NCI-H146 treated with DMSO at 0.1 percent for 48 hours (cell line): ENCODE measurements at regions not wholly inside any gene's neighbourhood (a gene's known extent, or its start where the extent isn't known, plus 50 kb on each side); places are given as distances from the start of the nearest gene placed in this dataset.
"Not testable (repeated sequence)": the region's sequence is repeated elsewhere in the genome, so short reads cannot be mapped to it uniquely, and the experiment has no call there.

Experiments used
- DNase-seq: peaks from one replicate; lab custom pipeline; 2025; ENCODE audit not compliant: unreplicated experiment; lab: John Stamatoyannopoulos, UW

DNA sequence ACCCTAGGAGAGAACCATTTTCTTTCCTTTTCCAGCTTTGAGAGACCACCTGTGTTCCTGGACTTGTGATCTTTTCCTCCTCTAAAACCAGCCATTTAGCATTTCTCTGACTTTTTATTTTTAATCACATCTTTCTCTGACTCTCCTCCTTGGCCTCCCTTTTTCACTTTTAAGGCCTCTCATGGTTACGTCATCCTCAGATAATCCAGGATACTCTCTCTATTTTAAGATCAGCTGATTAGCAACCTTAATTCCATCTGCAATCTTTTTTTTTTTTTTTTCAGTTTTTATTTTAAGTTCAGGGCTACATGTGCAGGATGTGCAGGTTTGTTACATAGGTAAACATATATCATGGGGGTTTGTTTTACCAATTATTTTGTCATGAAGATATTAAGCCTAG, 54.0 kb downstream of the RFPL4B start:
- no peak for DNase-seq

DNA sequence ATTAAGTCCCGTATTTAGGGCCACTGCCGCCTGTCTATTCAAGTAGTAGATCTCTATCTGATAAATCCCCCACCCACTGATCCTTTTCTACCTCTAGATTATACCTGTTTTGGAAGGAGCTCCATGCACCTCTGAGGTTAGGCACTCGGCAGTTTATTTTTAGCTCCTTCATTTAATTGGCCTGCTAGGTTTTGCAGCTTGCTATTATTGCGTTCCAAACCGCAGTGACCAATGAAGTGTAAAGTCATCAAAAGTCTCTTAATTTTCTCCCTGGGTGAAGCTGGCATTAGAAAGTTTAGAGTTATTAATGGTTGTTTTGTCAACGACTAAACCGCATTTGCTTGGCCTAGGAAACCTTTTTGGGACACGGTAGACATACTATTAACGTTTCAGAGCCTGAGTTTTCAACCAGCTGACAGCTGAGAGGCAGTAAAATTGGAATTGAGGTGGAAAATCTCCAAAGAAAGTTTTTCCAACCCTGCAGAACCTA, 60.0 kb downstream of the RFPL4B start:
- no peak for DNase-seq

DNA sequence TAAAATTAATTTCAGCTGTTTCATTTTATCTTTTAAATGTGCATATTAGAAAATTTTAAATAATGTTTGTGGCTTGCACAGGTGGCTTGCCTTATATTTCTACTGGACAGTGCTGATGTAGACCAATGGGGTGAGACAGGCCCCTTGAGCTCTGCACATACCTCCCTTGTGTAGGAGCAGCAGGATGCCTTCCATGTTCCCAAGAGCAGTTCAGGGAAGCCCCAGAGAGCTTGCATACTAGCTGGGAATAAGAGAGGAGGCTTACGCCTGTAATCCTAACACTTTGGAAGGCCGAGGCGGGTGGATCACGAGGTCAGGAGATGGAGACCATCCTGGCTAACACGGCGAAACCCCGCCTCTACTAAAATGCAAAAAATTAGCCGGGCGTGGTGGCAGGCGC, 61.4 kb downstream of the RFPL4B start:
- DNase-seq: no peak

DNA sequence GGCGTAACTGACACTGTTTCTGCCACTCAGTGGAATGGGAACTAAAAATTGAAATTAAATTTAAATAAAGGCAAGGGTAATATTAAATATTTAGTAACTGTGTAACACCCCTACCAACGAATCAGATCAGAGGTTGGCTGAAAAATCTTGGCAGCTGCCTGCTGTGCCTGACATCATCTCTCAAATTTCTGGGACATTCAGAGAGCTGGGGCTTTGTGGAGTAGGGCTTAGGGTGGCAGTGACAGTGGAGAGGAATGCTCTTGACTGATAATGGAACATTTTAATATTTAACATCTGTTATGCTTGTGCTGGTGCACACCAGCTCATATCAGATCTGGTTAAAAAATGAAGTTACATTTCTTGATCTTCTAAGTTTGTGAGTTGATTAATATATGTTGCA, 62.2 kb downstream of the RFPL4B start:
- DNase-seq: no peak

DNA sequence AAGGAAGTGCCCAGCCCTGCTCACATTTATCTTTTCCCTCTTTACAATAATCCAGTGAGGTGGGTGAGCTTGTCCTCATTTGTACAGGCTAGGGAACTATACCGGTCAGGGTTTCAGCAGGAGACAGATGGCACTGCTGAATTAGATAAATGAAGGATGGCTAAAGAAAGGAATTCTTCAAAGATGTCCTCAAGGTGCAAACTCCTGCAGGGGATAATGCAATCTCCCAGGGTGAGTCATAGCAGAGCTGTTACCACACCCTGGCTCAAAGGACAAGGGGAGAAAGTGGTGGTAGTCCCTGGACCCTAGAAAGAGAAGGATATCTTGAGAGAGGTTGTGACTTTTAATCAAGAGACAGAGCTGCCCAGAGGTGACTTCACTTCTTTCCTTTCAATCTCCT, 66.7 kb downstream of the RFPL4B start:
- no peak for DNase-seq

DNA sequence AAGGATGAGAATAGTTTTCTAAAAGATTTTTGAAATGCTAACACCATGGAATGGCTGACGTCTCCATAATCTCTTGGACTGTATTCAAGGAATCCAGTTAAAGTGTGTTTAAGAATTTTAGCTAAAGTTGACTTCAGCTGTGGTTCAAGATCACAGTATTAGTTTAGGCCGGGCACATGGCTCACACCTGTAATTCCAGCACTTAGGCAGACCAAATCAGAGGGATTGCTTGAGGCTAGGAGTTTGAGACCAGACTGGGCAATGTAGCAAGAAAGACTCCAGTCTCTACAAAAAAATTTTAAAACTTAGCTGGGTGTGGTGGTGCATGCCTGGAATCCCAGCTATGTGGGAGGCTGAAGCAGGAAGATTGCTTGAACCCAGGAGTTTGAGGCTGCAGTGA, 68.2 kb downstream of the RFPL4B start:
- no peak for DNase-seq

DNA sequence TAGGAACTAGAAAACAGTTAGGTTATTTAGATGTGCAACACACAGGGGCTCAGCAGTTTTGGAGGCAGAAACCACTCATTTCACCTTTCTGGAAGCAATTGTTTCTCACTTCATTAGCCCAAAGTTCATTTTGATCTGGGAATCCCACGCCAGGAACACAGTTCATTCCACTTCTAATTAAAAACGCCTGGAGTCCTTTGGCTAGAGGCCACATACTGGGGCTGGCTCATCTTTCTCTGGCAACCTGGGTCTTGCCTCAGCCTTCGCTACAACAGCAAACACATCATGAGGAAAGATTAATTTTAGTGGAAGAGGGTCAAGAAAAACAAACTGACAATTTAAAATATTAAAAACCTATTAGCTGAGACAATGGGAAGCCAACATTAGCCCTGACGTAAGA, 69.7 kb downstream of the RFPL4B start:
- no peak for DNase-seq

DNA sequence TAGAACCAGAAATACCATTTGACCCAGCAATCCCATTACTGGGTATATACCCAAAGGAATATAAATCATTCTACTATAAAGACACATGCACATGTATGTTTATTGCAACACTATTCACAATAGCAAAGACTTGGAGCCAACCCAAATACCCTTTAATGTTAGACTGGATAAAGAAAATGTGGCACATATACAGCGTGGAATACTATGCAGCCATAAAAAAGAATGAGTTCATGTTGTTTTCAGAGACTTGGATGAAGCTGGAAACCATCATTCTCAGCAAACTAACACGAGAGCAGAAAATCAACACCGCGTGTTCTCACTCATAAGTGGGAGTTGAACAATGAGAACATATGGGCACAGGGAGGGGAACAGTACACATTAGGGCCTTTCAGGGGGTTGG, 79.9 kb downstream of the RFPL4B start:
- DNase-seq: not testable (repeated sequence)

DNA sequence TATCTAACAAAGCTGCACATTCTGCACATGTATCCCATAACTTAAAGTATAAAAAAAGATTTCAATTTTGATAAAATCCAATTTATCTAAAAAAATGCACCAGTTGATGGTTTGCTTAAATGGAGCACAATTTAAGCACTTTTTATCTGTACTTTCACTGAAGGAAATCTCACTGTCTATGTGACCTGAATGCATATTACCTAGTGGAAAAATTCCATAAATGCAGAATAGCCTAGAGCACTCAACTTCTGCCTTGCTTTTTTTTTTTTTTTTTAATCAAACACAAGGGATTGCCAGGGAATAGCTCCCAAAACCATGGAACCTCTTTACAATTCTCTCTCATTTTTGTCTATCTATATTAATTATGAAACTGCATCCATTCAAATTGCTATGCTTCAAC, 80.4 kb downstream of the RFPL4B start:
- no peak for DNase-seq

DNA sequence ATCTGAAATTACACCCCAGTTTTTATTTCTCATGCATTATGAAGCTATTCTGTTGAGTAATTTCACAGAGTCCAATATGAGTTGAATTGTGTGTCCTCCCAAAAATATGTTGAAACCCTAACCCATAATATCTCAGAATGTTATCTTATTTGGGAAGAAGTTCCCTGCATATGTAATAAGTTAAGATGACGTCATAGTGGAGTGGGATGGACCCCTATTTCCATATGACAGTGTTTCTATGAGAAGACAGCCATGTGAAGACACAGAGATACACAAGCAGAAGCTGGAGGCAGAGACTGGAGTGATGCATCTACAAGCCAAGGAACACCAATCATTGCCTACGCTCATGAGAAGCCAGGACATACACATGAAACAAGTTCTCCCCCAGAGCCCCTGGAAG, 81.3 kb downstream of the RFPL4B start:
- no peak for DNase-seq

DNA sequence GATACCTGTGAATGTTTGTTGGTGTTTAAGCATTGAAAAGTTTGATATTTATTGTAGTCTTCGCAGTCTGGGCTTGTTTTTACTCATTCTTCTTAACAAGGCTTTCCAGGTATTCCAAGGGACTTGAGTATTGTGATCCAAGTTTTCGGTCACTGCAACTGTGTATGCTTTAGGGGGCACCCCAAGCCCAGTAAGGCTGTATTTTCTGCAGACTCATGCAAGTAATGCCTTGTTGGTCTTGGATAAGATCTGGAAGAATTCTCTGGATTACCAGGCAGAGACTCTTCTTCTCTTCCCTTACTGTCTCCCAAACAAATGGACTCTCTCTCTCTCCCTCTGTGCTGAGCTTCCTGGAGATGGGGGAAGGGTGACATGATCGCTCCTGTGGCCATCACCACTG, 82.1 kb downstream of the RFPL4B start:
- DNase-seq: no peak

DNA sequence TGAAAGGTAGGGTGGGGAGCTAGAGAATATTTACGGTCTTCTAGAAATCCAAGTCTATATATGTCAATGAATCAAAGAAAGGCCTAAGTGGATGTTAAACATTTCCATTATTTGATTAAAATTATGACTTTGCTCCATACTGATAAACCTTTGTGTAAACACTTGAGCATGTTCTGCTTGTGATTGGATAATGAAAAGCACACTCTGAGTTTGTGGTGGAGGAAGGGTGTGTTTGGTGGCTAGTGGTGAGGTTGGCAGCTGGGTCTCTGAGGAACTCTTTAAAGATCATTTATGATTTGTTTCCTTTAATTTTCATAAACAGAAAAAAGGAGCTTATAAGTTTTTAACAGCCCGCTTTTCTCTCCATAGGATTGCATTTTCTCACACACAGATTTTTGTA, 84.7 kb downstream of the RFPL4B start:
- no peak for DNase-seq

DNA sequence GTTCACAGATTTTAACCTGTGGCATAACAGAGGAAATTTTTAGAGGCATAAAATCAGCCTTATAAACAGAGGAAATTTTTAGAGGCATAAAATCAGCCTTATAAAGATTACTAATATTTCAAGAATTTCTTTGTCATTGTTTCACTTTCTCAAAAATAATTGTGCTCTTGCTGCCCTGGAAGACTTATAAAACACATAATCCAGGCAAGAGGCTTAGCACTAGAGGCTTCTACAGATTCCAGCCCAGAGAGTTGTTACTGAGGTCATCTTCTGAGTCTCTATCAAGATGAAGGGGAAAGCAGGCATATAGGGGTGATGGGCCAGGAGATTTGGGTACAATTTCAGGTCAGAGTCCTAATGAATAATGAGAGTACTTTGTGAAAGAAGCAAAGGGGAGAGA, 85.7 kb downstream of the RFPL4B start:
- no peak for DNase-seq

DNA sequence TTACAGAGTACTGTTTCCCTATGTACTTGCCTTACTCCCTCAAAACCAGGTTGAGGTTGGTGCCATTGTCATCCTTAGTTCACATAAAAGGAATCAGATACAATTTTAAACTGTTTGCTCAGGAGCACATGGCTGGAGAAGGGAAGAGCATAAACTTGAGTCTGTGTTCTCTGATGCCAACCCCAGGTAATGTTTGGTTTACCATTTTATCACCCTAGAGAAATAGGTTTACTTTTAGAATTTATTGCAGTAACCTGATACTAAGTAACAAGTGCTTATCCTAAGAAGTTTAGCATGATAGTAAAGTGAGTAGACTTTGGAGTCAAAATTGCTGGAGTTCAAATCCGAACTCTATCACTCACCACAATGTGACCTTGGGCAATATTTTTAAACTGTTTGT, 86.3 kb downstream of the RFPL4B start:
- DNase-seq: peak; percentile 58

DNA sequence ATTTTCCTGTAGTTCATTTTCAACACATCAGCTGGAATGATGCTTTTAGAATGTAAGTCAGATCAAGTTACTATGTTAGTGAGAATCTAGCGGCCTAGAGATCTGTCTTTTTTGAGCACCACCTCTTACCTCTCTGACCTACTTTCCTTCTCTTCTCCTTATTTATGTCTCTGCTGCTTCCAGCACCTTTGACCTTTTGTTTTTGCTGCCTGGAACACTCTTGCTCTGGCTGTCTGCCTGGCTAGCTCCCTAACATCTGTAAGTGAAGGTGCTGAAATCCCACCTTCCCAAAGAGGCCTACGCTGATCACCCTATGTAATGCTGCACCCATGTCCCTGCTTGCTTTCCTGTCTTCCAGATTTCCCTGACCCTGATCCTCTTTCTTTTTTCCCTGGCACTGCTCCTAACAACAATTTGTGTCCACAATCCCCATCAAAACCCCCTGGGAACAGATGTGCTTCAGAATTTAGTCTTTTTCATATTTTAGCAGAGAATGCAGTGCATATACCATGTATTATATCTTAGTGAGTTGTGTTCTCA, 87.8 kb downstream of the RFPL4B start:
- no peak for DNase-seq

DNA sequence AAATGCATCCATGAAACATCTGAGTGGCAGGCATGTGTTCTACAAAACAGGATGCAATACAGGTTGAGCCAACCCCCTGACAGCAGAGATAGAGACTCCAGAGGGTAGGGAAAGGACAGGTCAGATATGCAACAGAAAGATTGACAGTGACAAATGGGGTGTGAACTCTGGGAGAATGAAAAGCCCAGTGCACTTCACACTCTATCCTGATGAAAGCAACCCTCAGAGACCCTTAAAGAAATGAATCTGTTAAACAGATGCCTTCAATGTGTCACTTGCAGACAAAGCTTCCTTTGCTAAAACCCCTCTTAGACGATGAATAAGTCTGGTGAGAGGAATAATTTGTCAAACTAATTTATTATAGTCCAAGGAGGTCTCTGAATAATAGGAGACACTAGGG, 89.9 kb downstream of the RFPL4B start:
- DNase-seq: no peak

DNA sequence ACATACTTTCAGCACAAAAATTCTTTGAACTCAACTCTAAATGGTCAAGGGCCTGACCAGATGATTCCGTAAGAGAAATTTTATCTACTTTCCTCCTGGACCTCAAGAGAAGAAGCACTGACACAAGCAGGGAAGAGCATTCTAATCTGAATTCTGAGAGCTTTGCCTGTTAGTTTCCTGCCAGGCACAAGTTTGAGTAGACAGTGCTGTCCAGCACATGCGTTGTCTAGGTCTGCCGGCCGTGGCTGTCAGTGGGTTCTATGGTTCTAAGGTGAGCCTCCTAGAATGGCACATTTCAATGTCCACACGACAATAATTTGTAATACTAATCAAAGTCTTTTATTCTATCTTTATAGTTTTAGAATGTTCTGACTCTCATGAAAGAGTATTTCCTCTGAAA, 91.9 kb downstream of the RFPL4B start:
- DNase-seq: no peak

DNA sequence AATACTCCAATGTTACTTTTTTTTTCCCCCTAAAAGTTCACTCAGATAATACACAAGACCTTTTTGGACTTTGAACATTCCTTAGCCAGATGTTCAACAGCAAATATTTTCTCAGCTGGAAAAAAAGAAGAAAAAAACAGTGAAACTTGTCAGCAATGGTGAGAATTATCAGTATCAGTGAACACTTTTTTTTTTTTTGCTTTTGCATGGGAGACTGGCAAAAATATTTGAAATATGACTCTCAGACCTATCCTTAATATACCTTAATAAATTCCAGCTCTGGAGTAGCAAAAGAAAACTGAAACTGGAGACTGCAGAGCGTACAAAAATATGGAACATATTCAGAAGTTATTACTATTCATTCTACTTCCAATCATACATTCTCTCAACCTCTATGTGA, 92.3 kb downstream of the RFPL4B start:
- DNase-seq: no peak

DNA sequence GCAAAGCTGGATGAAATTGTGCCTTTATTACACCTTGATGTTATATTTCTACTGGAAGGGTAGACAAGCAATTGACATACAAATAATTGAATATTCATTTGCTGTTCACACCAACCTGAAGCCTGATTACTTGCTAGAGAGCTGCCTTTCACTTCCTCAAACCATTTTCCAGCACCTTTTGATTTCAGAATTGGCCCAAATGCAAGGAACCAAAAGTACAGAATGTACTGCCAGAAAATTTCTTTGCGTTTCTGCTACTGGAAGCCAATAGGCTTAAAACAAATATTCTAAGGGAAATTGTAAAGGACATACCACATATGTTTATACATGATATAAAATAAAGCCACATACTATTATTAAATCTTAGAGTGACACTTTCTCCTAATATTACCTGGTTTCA, 94.5 kb downstream of the RFPL4B start:
- DNase-seq: no peak

DNA sequence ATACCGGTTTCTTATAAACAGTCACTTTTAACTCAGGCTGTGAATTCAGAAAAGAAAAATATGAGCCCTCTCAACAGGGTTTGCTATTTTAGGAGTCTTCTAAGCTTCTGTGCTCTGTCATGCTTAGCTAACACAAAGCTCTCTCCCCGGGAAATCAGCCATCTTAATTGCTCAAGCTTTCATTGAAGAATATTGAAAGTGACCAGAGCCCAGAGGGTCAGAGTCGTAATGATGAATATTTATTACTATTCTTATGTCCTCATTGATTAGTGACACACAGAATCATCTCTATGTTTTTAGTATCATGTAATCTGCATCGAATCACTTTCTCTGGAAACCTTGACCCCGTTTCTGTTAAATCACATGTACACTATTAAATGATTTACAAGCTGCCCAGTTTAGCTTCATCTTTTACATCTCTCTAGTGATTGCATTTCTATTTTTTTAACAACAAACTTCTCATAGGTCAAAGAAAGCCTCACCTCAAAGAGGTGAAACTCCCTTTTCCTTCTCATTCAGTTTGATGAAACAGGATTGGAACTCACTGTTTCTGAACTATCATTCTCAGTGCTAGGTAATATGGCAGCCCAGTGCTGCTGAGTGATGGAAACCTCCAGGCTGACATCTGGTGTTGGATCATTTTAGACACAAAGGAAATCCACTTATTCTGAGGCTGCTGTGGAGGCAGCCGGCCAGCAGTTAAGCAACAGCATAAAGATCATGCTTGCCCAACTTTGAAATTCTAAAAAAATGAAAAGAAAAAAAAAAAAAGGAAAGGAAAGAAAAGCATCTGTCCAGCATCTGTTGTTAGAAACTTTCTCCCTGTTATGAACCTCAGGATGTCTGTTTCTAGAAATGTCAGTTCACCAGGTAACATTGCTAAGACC, 96.3 kb downstream of the RFPL4B start:
- DNase-seq: peak; percentile 65

DNA sequence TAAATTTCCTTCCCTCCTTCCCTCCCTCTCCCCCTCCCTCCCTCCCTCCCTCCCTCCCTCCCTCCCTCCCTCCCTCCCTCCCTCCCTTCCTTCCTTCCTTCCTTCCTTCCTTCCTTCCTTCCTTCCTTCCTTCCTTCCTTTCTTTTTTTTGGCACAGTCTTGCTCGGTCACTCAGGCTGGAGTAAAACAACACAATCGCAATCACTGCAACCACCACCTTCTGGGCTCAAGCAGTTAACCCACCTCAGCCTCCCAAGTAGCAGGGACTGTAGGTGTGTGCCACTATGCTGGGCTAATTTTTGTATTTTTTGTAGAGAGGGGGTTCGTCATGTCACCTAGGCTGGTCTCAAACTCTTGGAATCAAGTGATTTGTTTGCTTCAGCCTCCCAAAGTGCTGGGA, 101.7 kb downstream of the RFPL4B start:
- DNase-seq: not testable (repeated sequence)

DNA sequence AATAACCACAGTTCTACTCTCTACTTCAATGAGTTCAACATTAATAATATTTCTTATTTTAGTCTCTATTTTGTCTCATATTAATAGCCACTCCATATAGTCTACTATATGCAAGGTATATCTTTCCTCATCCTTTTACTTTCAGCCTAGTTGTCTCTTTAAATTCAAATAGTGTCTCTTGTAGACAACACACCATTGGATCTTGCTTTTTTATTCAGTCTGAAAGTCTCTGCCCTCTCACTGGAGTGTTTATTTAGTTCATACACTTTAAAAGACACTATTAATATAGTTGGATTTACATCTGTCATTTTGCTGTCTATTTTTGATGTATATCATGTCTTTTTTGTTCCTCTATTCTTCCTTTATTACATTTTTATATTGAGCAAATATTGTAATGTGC, 103.5 kb downstream of the RFPL4B start:
- no peak for DNase-seq

DNA sequence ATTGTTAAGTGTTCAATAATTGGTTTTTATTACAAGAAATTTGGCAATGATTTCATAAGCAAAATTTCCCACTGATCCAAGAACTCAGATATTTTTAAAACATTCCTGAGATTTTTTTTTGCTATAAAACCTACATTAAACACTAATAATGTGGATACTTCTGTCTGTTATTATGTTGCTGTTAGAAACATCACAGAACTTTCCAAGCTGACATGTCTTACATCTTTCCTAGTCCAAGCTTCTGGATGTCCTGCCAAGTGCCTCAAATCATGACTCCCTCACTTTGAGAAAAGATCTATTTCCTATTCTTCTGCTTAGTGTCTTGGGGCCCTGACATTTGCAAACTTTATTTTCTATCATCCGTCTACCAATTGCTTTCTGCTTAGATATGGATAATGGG, 110.8 kb downstream of the RFPL4B start:
- DNase-seq: no peak
